HG02588 (cell line): ENCODE measurements at regions not wholly inside any gene's neighbourhood (a gene's known extent, or its start where the extent isn't known, plus 50 kb on each side); places are given as distances from the start of the nearest gene placed in this dataset.

Experiments
- ATAC-seq: cut with Tn5 transposase; IDR thresholded peaks from one replicate; pipeline ENCODE4 v1.9.1; 2021; ENCODE audit warnings: mild to moderate bottlenecking, moderate library complexity; ENCODE audit not compliant: unreplicated experiment

DNA sequence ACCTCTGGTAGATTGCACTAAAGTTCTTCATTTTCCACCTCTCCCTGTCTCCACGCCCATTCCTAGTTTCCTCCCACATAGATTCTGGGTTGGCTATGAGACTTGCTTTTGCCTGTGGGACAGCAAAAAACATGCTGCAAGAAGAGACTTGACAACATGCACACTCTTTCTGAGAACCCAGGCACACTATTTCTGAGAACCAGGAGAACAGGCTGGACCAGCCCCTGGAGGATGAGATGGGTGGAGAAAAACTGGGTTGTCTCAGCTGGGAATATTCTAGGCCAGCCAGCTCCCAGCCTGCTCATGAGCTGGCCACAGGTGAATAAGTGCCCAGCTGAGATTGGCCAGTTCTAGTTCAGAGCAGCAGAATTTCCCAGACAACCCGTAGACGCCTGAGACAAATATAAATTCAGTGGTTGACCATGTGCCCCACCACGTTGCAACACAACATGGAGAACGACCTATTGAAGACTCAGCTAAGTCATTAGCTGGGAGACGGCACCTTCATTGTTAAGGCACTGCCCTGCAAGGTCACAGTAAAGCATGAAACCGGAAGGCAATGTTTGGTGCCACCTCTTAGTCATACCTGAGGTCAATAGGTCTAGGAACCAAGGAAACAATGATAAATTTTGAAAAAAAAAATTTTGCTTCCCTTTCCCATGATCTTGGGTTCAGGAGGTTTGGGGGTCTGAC lies 92.7 kb upstream of the AKR1E2 start:
- ATAC-seq: no peak

DNA sequence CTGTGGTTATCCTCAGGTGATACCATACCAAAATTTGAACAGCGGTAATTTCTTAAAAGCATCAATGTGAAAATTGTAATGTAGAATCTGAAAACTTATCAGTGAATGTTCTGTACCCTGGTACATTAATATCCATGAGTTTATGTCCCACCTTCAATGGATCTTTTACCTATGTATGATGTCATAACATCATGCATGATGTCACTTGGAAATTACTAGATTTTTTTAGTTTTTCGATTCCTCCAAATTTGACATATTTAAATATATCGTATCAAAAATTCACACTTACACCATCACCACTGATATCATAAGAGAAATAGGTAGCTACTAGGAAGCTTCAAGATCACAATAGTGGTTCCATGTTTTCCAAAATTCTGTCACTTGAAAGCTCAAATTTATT lies 95.0 kb upstream of the AKR1E2 start:
- ATAC-seq: no peak

- ATAC-seq: no peak
These were observed 99.9 kb upstream of the AKR1E2 start for GRCh38 chr10:4725917-4726606.

- ATAC-seq: no peak
These were observed 102.1 kb upstream of the AKR1E2 start for GRCh38 chr10:4723860-4724259.

DNA sequence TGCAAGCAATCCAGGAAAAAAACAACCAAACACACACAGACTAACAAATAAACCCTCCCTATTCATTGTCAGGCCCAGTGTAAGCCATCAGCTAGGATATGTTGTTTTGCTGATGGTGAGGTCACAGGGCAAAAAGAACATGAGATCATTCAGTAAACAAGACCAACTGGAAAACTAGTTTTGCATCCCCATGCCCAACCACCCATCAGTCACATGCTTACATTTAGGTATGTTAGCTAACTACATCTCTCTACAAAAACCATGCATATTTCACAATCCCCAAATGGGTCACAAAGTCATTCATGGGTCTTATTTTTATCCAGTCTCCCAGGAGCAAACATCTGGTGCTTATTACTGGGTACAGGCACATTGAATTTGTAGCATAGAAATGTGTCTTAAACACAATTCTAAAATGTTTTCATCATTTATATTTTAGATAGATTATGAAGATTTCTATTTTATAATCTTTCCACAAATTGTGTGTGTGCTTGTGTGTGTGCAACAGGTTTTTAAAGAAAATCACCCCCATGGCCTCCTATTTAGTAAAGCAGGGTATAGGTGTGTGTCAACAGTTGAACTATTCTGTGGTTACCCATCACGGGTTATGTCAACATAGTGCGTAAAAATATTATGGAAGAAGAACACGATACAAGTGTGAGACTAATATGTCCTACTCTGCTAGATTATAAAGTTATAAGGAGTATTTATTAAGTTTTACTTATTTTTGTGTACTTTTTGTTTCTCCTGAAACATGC lies 103.8 kb upstream of the AKR1E2 start:
- no peak for ATAC-seq

- ATAC-seq: no peak
These were observed 105.5 kb upstream of the AKR1E2 start for GRCh38 chr10:4720463-4720862.

DNA sequence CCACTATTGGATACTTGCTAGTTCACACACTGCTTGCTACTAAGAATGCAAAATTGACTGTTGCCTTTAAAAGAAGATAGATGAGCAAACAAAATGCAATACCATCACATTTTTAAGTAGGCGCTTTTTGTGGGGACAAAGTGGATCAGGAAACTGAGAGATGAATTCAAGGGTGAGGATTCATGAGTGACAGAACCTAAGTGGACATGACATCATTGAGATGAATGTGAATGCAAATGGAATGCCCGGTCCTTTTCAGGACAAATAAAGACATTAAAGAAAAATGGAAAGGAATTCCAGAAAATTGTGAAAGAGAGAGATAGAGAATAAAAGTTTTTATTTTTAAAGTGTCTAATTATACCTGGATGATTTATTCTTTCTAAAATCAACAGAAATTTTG lies 106.3 kb upstream of the AKR1E2 start:
- ATAC-seq: no peak

- ATAC-seq: no peak
These were observed 107.0 kb upstream of the AKR1E2 start for GRCh38 chr10:4719036-4719435.

- ATAC-seq: no peak
These were observed 107.5 kb upstream of the AKR1E2 start for GRCh38 chr10:4718544-4718943.

- ATAC-seq: no peak
These were observed 108.3 kb upstream of the AKR1E2 start for GRCh38 chr10:4717670-4718069.

- ATAC-seq: no peak
These were observed 115.1 kb upstream of the AKR1E2 start for GRCh38 chr10:4710858-4711257.

GRCh38 chr10:4708123-4708759 lies 117.8 kb upstream of the AKR1E2 start:
- no peak for ATAC-seq

- no peak for ATAC-seq
These were observed 118.8 kb upstream of the AKR1E2 start for GRCh38 chr10:4707221-4707620.

- ATAC-seq: no peak
These were observed 121.9 kb upstream of the AKR1E2 start for GRCh38 chr10:4704034-4704545.

- no peak for ATAC-seq
These were observed 125.0 kb upstream of the AKR1E2 start for GRCh38 chr10:4701016-4701415.

DNA sequence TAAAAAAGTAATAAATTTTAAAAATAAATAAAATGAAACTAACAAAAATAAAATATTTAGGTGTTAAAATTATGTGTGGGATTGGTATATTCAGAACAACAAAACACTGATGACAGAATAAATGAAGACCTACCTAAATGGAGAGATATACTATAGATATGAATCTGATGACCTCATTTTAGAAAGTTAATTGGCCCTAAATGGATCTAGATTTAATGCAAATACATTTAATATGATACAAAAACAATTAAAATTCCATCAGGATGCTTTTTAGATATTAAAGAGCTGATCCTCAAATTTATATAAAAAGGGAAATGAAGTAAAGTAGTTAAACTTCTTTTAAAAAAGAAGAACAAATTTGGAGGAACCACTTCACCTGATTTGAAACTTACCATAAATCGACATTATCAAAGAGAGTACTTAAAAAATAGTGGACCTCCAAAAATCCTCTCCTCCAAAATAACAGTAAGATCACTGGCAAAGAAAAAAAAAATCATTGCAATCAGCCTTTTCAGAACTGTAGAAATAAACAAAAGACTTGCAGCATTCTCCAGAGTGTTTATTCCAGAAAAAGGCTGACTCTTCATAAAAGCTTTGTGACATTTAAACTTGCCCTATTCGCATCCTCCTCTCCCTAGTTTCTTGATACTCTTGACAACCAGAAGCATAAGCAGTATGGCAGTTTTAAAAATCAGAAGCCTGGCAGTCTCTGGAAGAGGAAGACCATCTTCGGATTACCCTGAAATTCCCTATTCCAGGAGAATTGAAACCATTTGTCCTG lies 125.9 kb upstream of the AKR1E2 start:
- ATAC-seq: no peak

DNA sequence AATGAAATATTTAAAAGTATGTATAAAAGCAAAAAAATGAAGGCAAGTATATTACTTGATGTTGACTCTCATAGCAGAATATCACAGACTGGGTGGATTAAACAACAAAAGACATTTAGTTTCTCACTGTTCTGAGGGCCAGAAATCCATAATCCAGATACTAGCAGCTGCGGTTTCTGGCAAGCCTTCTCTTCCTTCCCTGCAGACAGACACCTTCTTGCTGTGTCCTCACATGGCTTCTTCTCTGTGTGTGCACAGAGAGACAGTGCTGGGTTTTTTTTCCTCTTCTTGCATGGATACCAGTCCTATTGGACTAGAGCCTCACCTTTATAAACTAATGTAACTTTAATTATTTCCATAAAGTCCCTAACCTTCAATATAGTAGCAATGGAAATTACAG lies 127.9 kb upstream of the AKR1E2 start:
- no peak for ATAC-seq

- no peak for ATAC-seq
These were observed 129.8 kb upstream of the AKR1E2 start for GRCh38 chr10:4696186-4696585.

- no peak for ATAC-seq
These were observed 132.0 kb upstream of the AKR1E2 start for GRCh38 chr10:4693967-4694366.

DNA sequence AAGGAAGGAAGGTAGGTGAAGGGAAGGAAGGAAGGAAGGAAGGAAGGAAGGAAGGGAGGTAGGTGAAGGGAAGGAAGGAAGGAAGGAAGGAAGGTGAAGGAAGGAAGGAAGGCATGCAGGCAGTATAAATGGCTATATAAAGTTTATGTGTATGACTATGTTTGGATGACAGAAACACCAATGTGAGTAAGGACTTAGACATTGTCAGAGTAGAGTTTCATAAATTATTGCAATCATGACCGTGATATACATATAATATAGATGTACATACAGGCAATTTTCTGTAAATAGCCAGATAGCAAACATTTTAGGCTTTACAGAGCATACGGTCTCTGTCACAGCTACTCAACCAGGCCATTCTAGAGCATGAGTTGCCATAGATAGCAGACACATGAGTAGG lies 133.8 kb upstream of the AKR1E2 start:
- no peak for ATAC-seq

DNA sequence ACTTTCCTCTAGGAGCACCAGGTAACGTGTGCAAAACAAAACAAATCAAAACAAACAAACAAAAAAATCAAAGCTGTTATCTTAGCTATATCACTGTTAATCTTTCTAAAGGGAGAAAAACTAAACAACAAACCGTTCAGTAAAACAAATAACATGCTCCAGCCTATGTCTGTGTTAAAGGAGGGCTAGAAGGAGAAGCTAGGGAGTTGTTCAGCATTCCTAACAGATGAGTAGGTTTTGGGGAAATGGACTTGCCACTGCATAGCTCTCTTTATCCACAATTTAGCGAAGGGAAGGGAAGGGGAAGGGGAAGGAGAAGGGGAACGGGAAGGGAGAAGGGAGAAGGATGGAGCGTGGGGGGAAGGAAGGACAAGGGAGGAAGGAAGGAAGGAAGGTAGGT lies 134.2 kb upstream of the AKR1E2 start:
- ATAC-seq: no peak
